Stomach smooth muscle (tissue), 2 donors: ENCODE measurements at regions not wholly inside any gene's neighbourhood (a gene's known extent, or its start where the extent isn't known, plus 50 kb on each side); places are given as distances from the start of the nearest gene placed in this dataset.
"Not testable (repeated sequence)": the region's sequence is repeated elsewhere in the genome, so short reads cannot be mapped to it uniquely, and the experiment has no call there.

ENCODE experiments used
- H3K27ac ChIP-seq: one replicate; pipeline ENCODE4 v1.7.0; 2013; ENCODE audit warnings: mild to moderate bottlenecking, low read length, inconsistent platforms
- H3K27me3 ChIP-seq, 2 donors: one replicate each; pipeline ENCODE4 v1.7.0; 2013; ENCODE audit warnings: low read length in 2 of 2; ENCODE audit not compliant: insufficient read depth in 2 of 2, control insufficient read depth in 1 of 2
- H3K36me3 ChIP-seq, 2 donors: one replicate each; pipeline ENCODE4 v1.7.0; 2013; ENCODE audit warnings: low read length in 2 of 2; ENCODE audit not compliant: control insufficient read depth in 2 of 2, insufficient read depth in 2 of 2
- H3K4me1 ChIP-seq: one replicate; pipeline ENCODE4 v1.7.0; 2013; ENCODE audit warnings: low read length; ENCODE audit not compliant: control insufficient read depth, insufficient read depth
- H3K4me3 ChIP-seq, 2 donors: one replicate each; pipeline ENCODE4 v1.7.0; 2013; ENCODE audit warnings: low read length in 2 of 2
- H3K9ac ChIP-seq, 2 donors: one replicate each; pipeline ENCODE4 v1.7.0; 2013; ENCODE audit warnings: low read length in 2 of 2, mild to moderate bottlenecking in 1 of 2
- H3K9me3 ChIP-seq, 2 donors: one replicate each; pipeline ENCODE4 v1.7.0; 2013; ENCODE audit warnings: low read length in 2 of 2; ENCODE audit not compliant: control insufficient read depth in 2 of 2
- donor health status: healthy.
- donor health status: Pancreatic carcinoma.

GRCh38 chr3:194189243-194189791 is 53.4 kb downstream of the HES1 start:
- Histone ChIP-seq H3K9ac (no peak overlapping the region), H3K27ac (no peak overlapping the region), H3K27me3 (no peaks in the 10 kb centered on the region), H3K36me3 (no peaks in the 10 kb centered on the region), H3K9me3 (no peaks in the 10 kb centered on the region), H3K4me3 (no peak overlapping the region), H3K4me1 (peaks cover 7% of the 10 kb centered on the region)

- H3K27me3 ChIP-seq, H3K27ac ChIP-seq, H3K9me3 ChIP-seq, H3K4me3 ChIP-seq, H3K9ac ChIP-seq, H3K36me3 ChIP-seq, H3K4me1 ChIP-seq: not testable (repeated sequence)
These were observed 55.9 kb downstream of the HES1 start for GRCh38 chr3:194191850-194192249.

GRCh38 chr3:194194051-194194756 is 58.3 kb downstream of the HES1 start:
- H3K4me3 ChIP-seq: no peak overlapping the region
- no peak overlapping the region for H3K27ac ChIP-seq
- no peak overlapping the region for H3K9ac ChIP-seq
- peaks cover 6% of the 10 kb centered on the region for H3K4me1 ChIP-seq
- peaks cover 0 to 2% of the 10 kb centered on the region in 2 donors for H3K27me3 ChIP-seq
- H3K9me3 ChIP-seq: no peaks in the 10 kb centered on the region
- no peaks in the 10 kb centered on the region for H3K36me3 ChIP-seq

- H3K27me3 ChIP-seq: peaks cover 0 to 2% of the 10 kb centered on the region in 2 donors
- H3K36me3 ChIP-seq: no peaks in the 10 kb centered on the region
- no peak overlapping the region for H3K9ac ChIP-seq
- no peak overlapping the region for H3K4me3 ChIP-seq
- H3K9me3 ChIP-seq: no peaks in the 10 kb centered on the region
- H3K4me1 ChIP-seq: peaks cover 2% of the 10 kb centered on the region
- H3K27ac ChIP-seq: no peak overlapping the region
These were observed 58.8 kb downstream of the HES1 start for GRCh38 chr3:194194757-194195085.

- Histone ChIP-seq H3K4me1 (peaks cover 2% of the 10 kb centered on the region), H3K36me3 (no peaks in the 10 kb centered on the region), H3K9ac (no peak overlapping the region), H3K27me3 (peaks cover 0 to 2% of the 10 kb centered on the region in 2 donors), H3K9me3 (no peaks in the 10 kb centered on the region), H3K27ac (no peak overlapping the region), H3K4me3 (no peak overlapping the region)
These were observed 59.7 kb downstream of the HES1 start for GRCh38 chr3:194195611-194196010.

- peaks cover 2% of the 10 kb centered on the region for H3K4me1 ChIP-seq
- H3K27ac ChIP-seq: no peak overlapping the region
- no peaks in the 10 kb centered on the region for H3K36me3 ChIP-seq
- H3K9me3 ChIP-seq: no peaks in the 10 kb centered on the region
- no peak overlapping the region for H3K9ac ChIP-seq
- peaks cover 0 to 2% of the 10 kb centered on the region in 2 donors for H3K27me3 ChIP-seq
- H3K4me3 ChIP-seq: no peak overlapping the region
These were observed 60.9 kb downstream of the HES1 start for GRCh38 chr3:194196876-194197275.

GRCh38 chr3:194197396-194197960 is 61.5 kb downstream of the HES1 start:
- peaks cover 0 to 2% of the 10 kb centered on the region in 2 donors for H3K27me3 ChIP-seq
- H3K36me3 ChIP-seq: no peaks in the 10 kb centered on the region
- H3K27ac ChIP-seq: no peak overlapping the region
- H3K9me3 ChIP-seq: no peaks in the 10 kb centered on the region
- H3K4me1 ChIP-seq: peaks cover 2% of the 10 kb centered on the region
- no peak overlapping the region for H3K9ac ChIP-seq
- H3K4me3 ChIP-seq: no peak overlapping the region

- no peak overlapping the region for H3K4me3 ChIP-seq
- H3K9me3 ChIP-seq: no peaks in the 10 kb centered on the region
- no peak overlapping the region for H3K9ac ChIP-seq
- H3K36me3 ChIP-seq: no peaks in the 10 kb centered on the region
- H3K27me3 ChIP-seq: peaks cover 3 to 7% of the 10 kb centered on the region in 2 donors
- H3K27ac ChIP-seq: no peak overlapping the region
- H3K4me1 ChIP-seq: peaks cover 2% of the 10 kb centered on the region
These were observed 62.2 kb downstream of the HES1 start for GRCh38 chr3:194197981-194198695.

- H3K9me3 ChIP-seq: no peaks in the 10 kb centered on the region
- H3K27ac ChIP-seq: no peak overlapping the region
- H3K4me1 ChIP-seq: peaks cover 6% of the 10 kb centered on the region
- H3K9ac ChIP-seq: no peak overlapping the region
- H3K4me3 ChIP-seq: no peak overlapping the region
- no peaks in the 10 kb centered on the region for H3K36me3 ChIP-seq
- H3K27me3 ChIP-seq: peaks cover 6 to 12% of the 10 kb centered on the region in 2 donors
These were observed 63.0 kb downstream of the HES1 start for GRCh38 chr3:194198938-194199337.

- Histone ChIP-seq H3K27ac (no peak overlapping the region), H3K4me3 (no peak overlapping the region), H3K27me3 (peaks cover 6 to 12% of the 10 kb centered on the region in 2 donors), H3K9ac (no peak overlapping the region), H3K9me3 (no peaks in the 10 kb centered on the region), H3K4me1 (peaks cover 7% of the 10 kb centered on the region), H3K36me3 (no peaks in the 10 kb centered on the region)
These were observed 64.6 kb downstream of the HES1 start for GRCh38 chr3:194200422-194201081.
